ENCODE measurements at regions not wholly inside any gene's neighbourhood (a gene's known extent, or its start where the extent isn't known, plus 50 kb on each side); places are given as distances from the start of the nearest gene placed in this dataset.

GRCh38 chr14:39863441-39863840, 431.2 kb upstream of the FBXO33 start:
- TF ChIP-seq CTCF (conservative IDR thresholded peaks at IDR 0.05): no peak
- no peak overlapping the region for H3K27ac ChIP-seq

- no peak overlapping the region for H3K27ac ChIP-seq
- TF ChIP-seq CTCF (conservative IDR thresholded peaks at IDR 0.05): no peak
Measured at GRCh38 chr14:39861696-39862095, 429.5 kb upstream of the FBXO33 start.

GRCh38 chr14:39861229-39861600, 429.0 kb upstream of the FBXO33 start:
- H3K27ac ChIP-seq: no peak overlapping the region
- TF ChIP-seq CTCF (conservative IDR thresholded peaks at IDR 0.05): no peak

- H3K27ac ChIP-seq: no peak overlapping the region
- TF ChIP-seq CTCF (conservative IDR thresholded peaks at IDR 0.05): no peak
Measured at GRCh38 chr14:39860596-39861228, 428.5 kb upstream of the FBXO33 start.

GRCh38 chr14:39859314-39859713, 427.1 kb upstream of the FBXO33 start:
- no peak for TF ChIP-seq CTCF (conservative IDR thresholded peaks at IDR 0.05)
- H3K27ac ChIP-seq: no peak overlapping the region

- no peak for TF ChIP-seq CTCF (conservative IDR thresholded peaks at IDR 0.05)
- no peak overlapping the region for H3K27ac ChIP-seq
Measured at GRCh38 chr14:39857376-39858055, 425.3 kb upstream of the FBXO33 start.

GRCh38 chr14:39853441-39853840, 421.2 kb upstream of the FBXO33 start:
- H3K27ac ChIP-seq: no peak overlapping the region
- no peak for TF ChIP-seq CTCF (conservative IDR thresholded peaks at IDR 0.05)

Data from VCaP (cell line).